DMS 273 (cell line): ENCODE measurements at regions not wholly inside any gene's neighbourhood (a gene's known extent, or its start where the extent isn't known, plus 50 kb on each side); places are given as distances from the start of the nearest gene placed in this dataset.
A peak's percentile ranks its signal among the peaks of the same experiment; 100 is the strongest.

Experiments used
- DNase-seq: peaks from one replicate; lab custom pipeline; 2025; ENCODE audit not compliant: unreplicated experiment; lab: John Stamatoyannopoulos, UW

DNA sequence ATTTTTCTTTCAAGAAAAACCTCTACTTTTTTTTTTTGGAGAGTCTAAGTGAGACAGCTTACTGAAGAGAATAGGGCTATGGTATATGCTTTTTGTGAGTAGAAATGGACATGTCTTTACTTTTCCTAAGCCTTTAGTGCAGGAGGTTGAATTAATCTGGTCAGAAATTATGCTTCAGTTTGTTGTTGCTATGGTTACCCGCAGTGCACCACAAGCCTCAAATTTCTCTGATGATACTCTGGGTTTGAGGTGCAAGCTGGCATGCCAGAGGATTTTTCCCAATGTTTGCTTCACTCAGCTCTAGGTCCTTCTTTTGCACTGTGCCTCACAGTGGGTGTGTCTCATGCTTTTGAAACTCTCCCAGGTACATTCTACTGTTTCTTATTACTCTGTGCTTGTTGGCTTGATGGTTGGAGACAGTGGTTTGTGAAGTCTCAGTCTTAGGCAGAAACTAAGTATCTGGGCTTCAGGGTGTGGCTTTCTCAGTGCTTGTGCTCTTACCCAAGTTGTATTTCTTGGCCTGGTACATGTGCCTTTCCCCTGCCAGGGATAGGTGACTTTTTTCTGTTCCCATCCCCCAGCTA lies 278.3 kb downstream of the RBM43 start:
- peak; percentile 28 for DNase-seq

DNA sequence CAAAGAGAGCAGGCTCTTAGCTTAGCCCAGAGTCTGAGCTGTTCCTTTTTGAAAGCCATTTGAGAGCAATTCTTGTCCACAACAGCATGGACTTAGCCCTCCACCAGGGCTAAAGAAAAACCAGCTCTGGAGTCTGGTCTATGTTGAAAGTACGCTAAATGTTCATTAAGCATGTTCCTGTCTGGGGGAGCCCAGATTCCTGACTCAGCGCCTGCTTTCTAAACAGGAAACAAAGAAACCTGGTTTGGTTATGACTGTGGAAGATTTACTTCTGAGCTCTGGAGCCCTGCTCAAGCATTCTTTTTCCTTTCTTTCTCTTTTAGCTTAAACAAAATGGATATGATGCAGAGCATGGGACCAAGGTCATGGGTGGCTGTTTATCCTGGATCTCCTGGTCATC lies 279.8 kb downstream of the RBM43 start:
- no peak for DNase-seq

- peak; percentile 6 for DNase-seq
Observed at GRCh38 chr2:150978053-150978452, 283.6 kb downstream of the RBM43 start.

GRCh38 chr2:150977296-150977695 lies 284.4 kb downstream of the RBM43 start:
- DNase-seq, result no peak

- no peak for DNase-seq
Observed at GRCh38 chr2:150976604-150977003, 285.1 kb downstream of the RBM43 start.

- DNase-seq, result no peak
Observed at GRCh38 chr2:150974864-150975263, 286.8 kb downstream of the RBM43 start.

GRCh38 chr2:150974234-150974633 lies 287.4 kb downstream of the RBM43 start:
- no peak for DNase-seq

- no peak for DNase-seq
Observed at GRCh38 chr2:150971910-150972309, 289.8 kb downstream of the RBM43 start.

DNA sequence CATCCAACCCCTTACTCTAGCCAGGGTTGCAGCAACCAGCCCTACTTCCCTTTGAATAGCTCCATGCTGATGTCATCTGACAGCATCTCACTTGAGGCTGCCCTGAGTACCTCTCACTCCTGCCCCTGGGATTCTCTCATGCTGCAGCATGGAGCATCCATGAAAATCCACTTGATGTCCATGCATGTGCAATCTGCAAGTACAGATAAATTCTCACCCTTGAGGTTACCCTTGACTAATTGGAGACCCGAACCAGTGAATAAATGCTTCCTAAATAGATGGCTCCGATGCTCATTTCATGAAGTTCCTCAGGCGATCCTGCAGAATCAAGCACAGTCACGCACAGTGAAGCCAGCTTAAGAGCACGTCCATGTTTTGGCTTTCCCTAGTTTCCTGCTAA lies 298.3 kb downstream of the RBM43 start:
- no peak for DNase-seq

DNA sequence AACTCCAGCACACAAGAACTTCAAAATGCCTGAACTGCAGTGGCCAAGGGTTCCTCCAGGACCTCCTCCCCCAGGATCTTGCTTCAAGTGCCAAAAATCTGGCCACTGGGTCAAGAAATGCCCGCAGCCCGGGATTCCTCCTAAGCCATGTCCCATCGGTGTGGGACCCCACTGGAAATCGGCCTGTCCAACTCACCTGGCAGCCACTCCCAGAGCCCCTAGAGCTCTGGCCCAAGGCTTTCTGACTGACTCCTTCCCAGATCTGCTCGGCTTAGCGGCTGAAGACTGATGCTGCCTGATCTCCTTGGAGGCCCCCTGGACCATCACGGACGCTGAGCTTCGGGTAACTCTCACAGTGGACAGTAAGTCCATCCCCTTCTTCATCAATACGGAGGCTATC lies 306.4 kb downstream of the RBM43 start:
- no peak for DNase-seq

DNA sequence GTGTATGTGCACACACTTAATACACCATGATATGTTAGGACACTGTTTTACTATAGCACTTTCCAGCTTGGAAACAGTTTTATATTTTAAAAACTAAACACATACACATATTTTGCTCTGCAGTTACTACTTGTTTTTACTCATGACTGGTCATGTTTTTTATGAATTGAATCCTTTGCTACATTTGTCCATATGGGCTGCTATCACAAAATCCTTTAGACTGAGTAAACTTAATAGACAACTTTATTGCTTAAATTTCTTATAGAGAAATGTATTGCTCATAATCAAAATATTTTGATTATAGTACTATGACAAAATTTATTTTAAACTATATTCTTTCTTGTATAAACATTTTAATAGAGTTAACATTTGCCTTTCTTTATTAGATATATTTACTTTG lies 314.8 kb downstream of the RBM43 start:
- DNase-seq, result no peak

- peak; percentile 78 for DNase-seq
Observed at GRCh38 chr2:150944315-150944714, 317.3 kb downstream of the RBM43 start.

GRCh38 chr2:150939087-150939486 lies 322.6 kb downstream of the RBM43 start:
- peak; percentile 5 for DNase-seq

GRCh38 chr2:150938527-150938926 lies 323.1 kb downstream of the RBM43 start:
- DNase-seq, result no peak

DNA sequence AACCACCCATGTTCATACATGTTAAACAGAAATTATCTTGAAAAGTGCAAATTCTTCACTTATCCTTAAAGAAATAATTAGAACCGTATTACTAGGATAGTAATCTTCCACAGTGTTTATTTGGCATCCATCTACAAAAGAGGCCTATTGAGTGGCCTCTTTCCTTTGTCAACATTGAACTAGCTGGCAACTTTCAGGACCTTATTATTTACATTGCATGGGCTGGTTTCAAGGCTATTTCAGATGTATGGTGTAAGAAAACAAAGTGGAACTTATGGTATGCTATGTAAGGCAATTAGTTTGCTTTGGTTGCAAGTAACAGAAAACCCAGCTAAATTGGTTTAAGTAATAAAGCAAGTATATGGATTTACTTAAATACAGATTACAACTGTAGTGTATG lies 324.6 kb downstream of the RBM43 start:
- no peak for DNase-seq

DNA sequence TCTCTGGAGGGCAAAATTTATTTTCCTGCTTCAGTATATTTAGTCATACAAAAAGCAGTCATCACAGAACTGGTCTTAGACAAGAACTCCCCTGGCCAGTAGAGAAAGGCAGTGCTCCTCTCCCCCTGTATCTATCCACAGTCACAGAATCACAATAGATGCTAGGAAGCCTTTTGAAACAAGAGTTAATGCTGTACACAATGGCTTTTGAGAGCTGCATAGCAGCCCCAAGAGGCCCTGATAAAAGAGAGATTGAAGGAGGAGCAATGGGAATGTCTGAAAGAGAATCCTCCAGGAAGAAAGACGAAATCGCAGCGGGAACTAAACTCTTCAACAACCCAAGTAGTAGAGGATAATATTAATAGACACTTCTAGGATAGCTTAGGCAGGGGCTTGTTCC lies 330.2 kb downstream of the RBM43 start:
- DNase-seq, result no peak

DNA sequence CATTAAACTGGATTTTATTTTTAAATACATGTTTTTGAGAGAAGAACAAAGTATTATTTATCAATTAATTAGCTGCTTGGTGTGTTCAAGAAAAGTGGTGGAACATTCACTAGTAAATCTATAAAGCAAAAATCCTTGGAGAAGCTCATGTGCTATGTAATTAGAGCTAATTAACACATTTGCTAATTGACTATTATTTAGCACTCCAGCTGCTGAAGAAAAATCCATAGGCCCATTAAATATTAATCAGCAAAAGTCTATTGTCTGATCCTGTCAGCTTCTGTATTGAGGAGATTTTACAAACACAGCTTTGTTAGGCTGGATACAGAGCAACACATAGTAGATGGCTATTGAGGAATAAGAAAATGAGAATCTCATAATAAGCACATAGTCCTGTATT lies 336.1 kb downstream of the RBM43 start:
- no peak for DNase-seq

DNA sequence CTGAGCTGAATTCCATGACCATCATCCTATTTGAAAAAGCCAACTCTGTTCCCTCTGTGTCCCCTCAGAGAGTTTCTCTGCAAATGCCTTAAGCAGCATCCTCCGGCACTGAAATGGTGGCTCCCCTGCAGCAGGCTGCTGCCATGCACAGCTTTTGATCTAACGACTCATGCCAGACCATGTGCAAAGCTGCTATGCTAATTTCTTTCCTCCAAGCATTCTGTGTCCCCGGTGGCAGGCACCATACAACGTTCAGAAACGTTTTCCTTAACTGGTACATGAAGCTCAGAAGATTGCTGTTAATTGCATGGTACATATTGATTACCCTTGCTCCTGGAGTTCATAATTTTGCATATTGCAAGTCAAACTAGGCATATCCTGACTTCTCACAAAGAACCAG lies 336.8 kb downstream of the RBM43 start:
- DNase-seq, result peak; percentile 7

DNA sequence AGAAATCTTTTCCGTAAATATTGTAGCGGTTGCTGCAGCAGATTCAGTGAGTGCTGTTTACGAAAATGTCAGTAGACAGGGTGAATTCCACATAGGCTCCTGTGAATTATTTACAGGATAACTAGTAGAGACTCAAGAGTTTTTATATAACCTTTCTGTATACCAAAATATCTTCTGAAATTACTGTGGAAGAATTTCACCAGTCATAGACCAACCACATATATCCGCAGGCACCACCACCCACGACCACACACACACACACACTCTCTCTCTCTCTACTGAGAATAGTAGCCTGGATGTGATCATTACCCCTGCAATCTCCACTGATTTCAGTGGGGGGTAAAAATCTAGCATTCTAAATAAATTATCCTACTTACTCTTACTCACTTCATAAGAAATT lies 341.8 kb downstream of the RBM43 start:
- no peak for DNase-seq

DNA sequence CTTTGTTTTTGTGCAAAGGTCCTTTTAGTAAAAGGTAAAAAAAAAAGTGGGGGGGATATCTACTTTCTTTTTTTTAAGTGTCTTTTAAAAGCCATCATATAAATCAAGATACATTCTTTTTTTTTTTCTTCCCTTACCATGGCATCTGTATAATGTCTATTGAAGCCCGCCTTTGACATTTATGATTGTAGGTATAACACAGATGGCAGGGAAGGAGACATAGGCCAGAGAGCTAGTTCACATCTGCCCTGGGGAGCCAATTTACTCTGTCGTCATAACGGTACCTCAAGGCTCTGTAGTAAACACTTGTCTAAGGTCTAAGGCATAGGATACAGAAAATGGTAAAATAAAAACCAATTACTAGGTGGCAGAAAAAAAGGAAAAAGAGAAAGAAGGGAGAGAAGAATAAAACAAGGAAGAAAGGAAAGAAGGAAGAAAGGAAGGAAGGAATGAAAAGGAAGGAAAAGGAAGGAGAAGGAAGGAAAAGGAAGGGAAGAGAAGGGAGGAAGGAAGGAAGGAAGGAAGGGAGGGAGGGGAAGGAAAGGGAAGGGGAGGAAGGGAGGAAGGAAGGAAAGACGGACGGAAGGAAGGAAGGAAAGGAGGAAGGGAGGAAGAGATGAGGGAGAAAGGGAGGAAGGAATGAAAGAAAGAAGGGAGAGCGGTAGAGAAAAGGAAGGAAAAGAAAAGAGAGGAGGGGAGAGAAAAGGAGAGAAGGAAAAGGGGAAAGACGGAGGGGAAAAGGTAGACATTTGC lies 343.5 kb downstream of the RBM43 start:
- peak; percentile 3 for DNase-seq

GRCh38 chr2:150916467-150917396 lies 344.9 kb downstream of the RBM43 start:
- peak; percentile 3 for DNase-seq

- no peak for DNase-seq
Observed at GRCh38 chr2:150911766-150912280, 349.8 kb downstream of the RBM43 start.
